B cell (primary cell): ENCODE measurements at regions not wholly inside any gene's neighbourhood (a gene's known extent, or its start where the extent isn't known, plus 50 kb on each side); places are given as distances from the start of the nearest gene placed in this dataset.

ENCODE experiments used
- ATAC-seq: fragments of 200-7000 bp; cut with Tn5 transposase; one replicate; pipeline ENCODE4 v1.10.0; 2021; ENCODE audit warnings: low read depth, mild to moderate bottlenecking, moderate number of reproducible peaks, moderate library complexity
- CTCF ChIA-PET: fragments of 350-600 bp; sonication (Branson Sonifier 250); formaldehyde crosslinking; loops from one replicate; lab custom pipeline; 2021; ENCODE audit warnings: antibody characterized with exemption, inconsistent platforms; lab: Charles Lee
- POLR2A ChIA-PET: fragments of 350-600 bp; sonication (Branson Sonifier 250); formaldehyde crosslinking; loops from one replicate; lab custom pipeline; 2021; ENCODE audit warnings: antibody characterized with exemption; lab: Charles Lee
- DNase-seq: peaks from one replicate; pipeline ENCODE4 v3.0.0; 2013
- H2AFZ ChIP-seq: 2 replicates; pipeline ENCODE4 v1.6.1; 2012; ENCODE audit warnings: mild to moderate bottlenecking, low read depth, low read length; ENCODE audit not compliant: insufficient read depth, poor library complexity, severe bottlenecking
- H3K27ac ChIP-seq, 2 donors: 1 replicate in 1 of 2; 2 replicates in 1 of 2; pipeline ENCODE4 v1.5.1; 2012 to 2013; ENCODE audit warnings: low read length in 2 of 2, mild to moderate bottlenecking in 2 of 2, moderate library complexity in 1 of 2
- H3K27me3 ChIP-seq, 4 experiments: fragments of 200-600 bp in 1 of 4; sonication (generic) in 1 of 4; replicated peaks in 1 of 4; 1 replicate in 2 of 4; 2 replicates in 2 of 4; pipeline versions ENCODE4 v1.6.1 to v1.7.0; 2013 to 2016; ENCODE audit warnings: low read length in 3 of 4, mild to moderate bottlenecking in 2 of 4, mixed read lengths in 1 of 4, moderate library complexity in 1 of 4; ENCODE audit not compliant: insufficient read depth in 4 of 4, control insufficient read depth in 3 of 4; ENCODE audit errors: control extremely low read depth in 1 of 4
- H3K36me3 ChIP-seq, 2 experiments: replicated peaks in 1 of 2; 1 replicate in 1 of 2; 2 replicates in 1 of 2; pipeline versions ENCODE4 v1.6.1 to v1.7.1; 2013; ENCODE audit warnings: low read length in 1 of 2; ENCODE audit not compliant: insufficient read depth in 2 of 2, control insufficient read depth in 1 of 2; ENCODE audit errors: control extremely low read depth in 1 of 2, extremely low read depth in 1 of 2
- H3K4me1 ChIP-seq, 2 donors: fragments of 200-600 bp in 1 of 2; sonication (generic) in 1 of 2; 1 replicate in 1 of 2; 2 replicates in 1 of 2; pipeline versions ENCODE4 v1.5.1 to v1.6.1; 2013 to 2017; ENCODE audit warnings: low read length in 2 of 2; ENCODE audit not compliant: control insufficient read depth in 2 of 2, insufficient read depth in 2 of 2
- H3K4me2 ChIP-seq: replicated peaks from 2 replicates; pipeline ENCODE3; 2012; ENCODE audit warnings: mild to moderate bottlenecking, low read depth, low read length; ENCODE audit not compliant: poor library complexity, severe bottlenecking
- H3K4me3 ChIP-seq, 5 experiments: fragments of 200-600 bp in 1 of 5; sonication (generic) in 1 of 5; 1 replicate in 3 of 5; 2 replicates in 2 of 5; pipeline versions ENCODE4 v1.5.1 to v1.7.0; 2011 to 2016; ENCODE audit warnings: low read length in 4 of 5, mild to moderate bottlenecking in 4 of 5, low read depth in 2 of 5, control low read depth in 1 of 5, moderate library complexity in 1 of 5; ENCODE audit not compliant: insufficient read depth in 1 of 5; ENCODE audit errors: control extremely low read depth in 1 of 5, extremely low read depth in 1 of 5
- H3K79me2 ChIP-seq: fragments of 200-600 bp; sonication (generic); one replicate; pipeline ENCODE4 v1.6.0; 2016; ENCODE audit warnings: low read length; ENCODE audit not compliant: control insufficient read depth, insufficient read depth
- H3K9ac ChIP-seq: fragments of 200-600 bp; sonication (generic); 2 replicates; pipeline ENCODE4 v1.6.1; 2017; ENCODE audit warnings: mild to moderate bottlenecking, low read length, moderate library complexity
- H3K9me3 ChIP-seq, 3 donors: one replicate each; pipeline versions ENCODE4 v1.6.1 to v1.7.1; 2013; ENCODE audit warnings: low read length in 2 of 3; ENCODE audit not compliant: control insufficient read depth in 2 of 3, insufficient read depth in 1 of 3; ENCODE audit errors: control extremely low read depth in 1 of 3
- H4K20me1 ChIP-seq: 2 replicates; pipeline ENCODE4 v1.6.0; 2012; ENCODE audit warnings: mild to moderate bottlenecking, low read length; ENCODE audit not compliant: insufficient read depth, control insufficient read depth, poor library complexity, severe bottlenecking
- H3K27ac Mint-ChIP-seq: one replicate; pipeline ENCODE4 v1.8.0; 2021; ENCODE audit warnings: mixed read lengths
- H3K27me3 Mint-ChIP-seq: one replicate; pipeline ENCODE4 v1.8.0; 2021; ENCODE audit warnings: mixed read lengths
- H3K4me1 Mint-ChIP-seq: one replicate; pipeline ENCODE4 v1.8.0; 2021; ENCODE audit warnings: mixed read lengths
- H3K4me3 Mint-ChIP-seq: one replicate; pipeline ENCODE4 v1.8.0; 2021; ENCODE audit warnings: mixed read lengths
- H3K9me3 Mint-ChIP-seq: one replicate; pipeline ENCODE4 v1.8.0; 2022; ENCODE audit warnings: mixed read lengths; ENCODE audit not compliant: insufficient read depth
- CTCF ChIP-seq: fragments of 200-600 bp; IDR thresholded peaks from one replicate; pipeline ENCODE4 v1.8.0; 2022; ENCODE audit warnings: antibody characterized with exemption, mild to moderate bottlenecking
- EZH2 ChIP-seq: IDR thresholded peaks from 2 replicates; pipeline ENCODE4 v1.6.1; 2012; ENCODE audit warnings: borderline replicate concordance, low read depth, mild to moderate bottlenecking, moderate library complexity, low read length; ENCODE audit not compliant: insufficient read depth, poor library complexity, severe bottlenecking
- WGBS: methylation state at CpG from one replicate; pipeline ENCODE4 v1.1.5; 2013; ENCODE audit warnings: missing lambda C conversion rate; ENCODE audit not compliant: insufficient coverage; 5-methylcytosine and 5-hydroxymethylcytosine counted together
- intact Hi-C: fragments of 100-400 bp; cut with micrococcal nuclease; formaldehyde crosslinking; loops from one replicate; pipeline ENCODE4 v1.10.0; 2022

GRCh38 chr1:30305519-30305918 is 417.9 kb downstream of the MATN1 start:
- POLR2A ChIA-PET, result no interaction called here
- WGBS, result 88% methylated on average over 1 of the region's 3 CpGs
- CTCF ChIA-PET, result no interaction called here

GRCh38 chr1:30305061-30305460 is 418.3 kb downstream of the MATN1 start:
- Mint-ChIP-seq H3K4me3 (no peak overlapping the region), H3K4me1 (no peaks in the 10 kb centered on the region), H3K27me3 (peaks cover 22% of the 10 kb centered on the region), H3K27ac (no peak overlapping the region), H3K9me3 (no peaks in the 10 kb centered on the region)
- H3K4me2 ChIP-seq, result no peak overlapping the region
- H3K9ac ChIP-seq, result no peak overlapping the region
- no peaks in the 10 kb centered on the region for H3K79me2 ChIP-seq
- no peak overlapping the region for H2AFZ ChIP-seq
- no peaks in the 10 kb centered on the region for H3K4me1 ChIP-seq
- TF ChIP-seq CTCF (no peak), EZH2 (no peak)
- H3K27me3 ChIP-seq, result peaks cover 0 to 6% (median 0%) of the 10 kb centered on the region in 4 experiments
- H3K4me3 ChIP-seq, result no peak overlapping the region
- ATAC-seq, result no peak
- no peaks in the 10 kb centered on the region for H4K20me1 ChIP-seq
- no peak overlapping the region for H3K27ac ChIP-seq
- no peaks in the 10 kb centered on the region for H3K9me3 ChIP-seq
- ChIA-PET POLR2A (no interaction called here), CTCF (no interaction called here)
- intact Hi-C loops, result no loop called here
- H3K36me3 ChIP-seq, result no peaks in the 10 kb centered on the region
- 93% methylated on average over 3 of the region's 4 CpGs for WGBS
- DNase-seq, result no peak

More at GRCh38 chr1:30305519-30305918, 417.9 kb downstream of the MATN1 start:
- Histone ChIP-seq H2AFZ (no peak overlapping the region), H3K27ac (no peak overlapping the region), H3K27me3 (peaks cover 0 to 6% (median 0%) of the 10 kb centered on the region in 4 experiments), H3K4me2 (no peak overlapping the region), H3K4me1 (no peaks in the 10 kb centered on the region), H3K9ac (no peak overlapping the region), H4K20me1 (no peaks in the 10 kb centered on the region), H3K9me3 (no peaks in the 10 kb centered on the region), H3K79me2 (no peaks in the 10 kb centered on the region), H3K36me3 (no peaks in the 10 kb centered on the region), H3K4me3 (no peak overlapping the region)
- Mint-ChIP-seq H3K4me3 (no peak overlapping the region), H3K9me3 (no peaks in the 10 kb centered on the region), H3K27ac (no peak overlapping the region), H3K4me1 (no peaks in the 10 kb centered on the region), H3K27me3 (peaks cover 22% of the 10 kb centered on the region)
- DNase-seq (no peak), ATAC-seq (no peak)
- TF ChIP-seq EZH2, result no peak
- no peak for TF ChIP-seq CTCF
- intact Hi-C loops, result no loop called here
